ENCODE measurements at regions not wholly inside any gene's neighbourhood (a gene's known extent, or its start where the extent isn't known, plus 50 kb on each side); places are given as distances from the start of the nearest gene placed in this dataset.

DNA sequence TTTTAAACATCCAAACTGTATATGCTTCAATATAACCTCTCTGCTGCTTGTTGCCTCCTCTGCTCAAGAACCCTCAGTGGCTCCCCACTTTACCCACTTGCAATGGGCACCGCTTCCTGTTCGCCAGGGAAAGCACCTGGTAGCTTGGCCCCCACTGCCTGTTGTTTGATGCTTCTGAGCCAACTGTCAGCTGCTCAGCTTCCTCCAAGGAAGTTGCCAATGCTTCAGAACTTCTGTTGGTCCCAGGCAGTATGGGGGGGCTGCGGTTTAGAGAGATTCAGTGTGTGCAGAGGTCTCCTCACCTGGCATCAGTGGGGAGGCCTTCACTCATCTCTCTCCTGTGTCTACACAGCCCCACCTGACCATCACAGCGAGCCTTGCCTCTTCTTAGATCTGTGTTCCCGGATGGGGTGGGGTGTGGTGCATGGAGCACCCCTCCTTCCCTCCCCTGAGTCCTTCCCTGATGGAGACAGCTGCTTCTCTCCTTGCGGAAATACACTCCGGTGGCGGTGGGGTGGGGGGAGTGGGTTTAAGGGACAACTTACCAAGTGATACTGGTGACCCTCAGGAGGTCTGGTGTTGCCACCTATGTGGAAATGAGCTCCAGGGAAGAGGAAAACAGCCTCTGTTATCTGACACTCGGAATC, 308.1 kb downstream of the CDH26 start:
- H3K27me3 ChIP-seq (ENCODE audit: control insufficient read depth, insufficient read depth, low read length), result no peaks in the 10 kb centered on the region
- no peaks in the 10 kb centered on the region for H3K4me1 ChIP-seq (ENCODE audit: control insufficient read depth in 2 of 3, insufficient read depth in 2 of 3, low read depth in 1 of 3, low read length in 3 of 3)
- FAIRE-seq, result no peak
- DNase-seq, result no peak
- H3K36me3 ChIP-seq (ENCODE audit: control insufficient read depth in 2 of 3, insufficient read depth in 3 of 3, low read length in 3 of 3), result no peaks in the 10 kb centered on the region
- no peak overlapping the region for H3K9ac ChIP-seq (ENCODE audit: low read length in 3 of 3)
- intact Hi-C loops (cut with DNase I), result no loop called here
- no peak overlapping the region for H3K27ac ChIP-seq (ENCODE audit: low read depth in 2 of 2, low read length in 2 of 2)
- H3K9me3 ChIP-seq (ENCODE audit: control insufficient read depth in 2 of 3, insufficient read depth in 1 of 3, low read length in 3 of 3), result no peaks in the 10 kb centered on the region
- no peak overlapping the region for H3K4me3 ChIP-seq (ENCODE audit: low read length in 3 of 3)
- TF ChIP-seq, protein P1, sequence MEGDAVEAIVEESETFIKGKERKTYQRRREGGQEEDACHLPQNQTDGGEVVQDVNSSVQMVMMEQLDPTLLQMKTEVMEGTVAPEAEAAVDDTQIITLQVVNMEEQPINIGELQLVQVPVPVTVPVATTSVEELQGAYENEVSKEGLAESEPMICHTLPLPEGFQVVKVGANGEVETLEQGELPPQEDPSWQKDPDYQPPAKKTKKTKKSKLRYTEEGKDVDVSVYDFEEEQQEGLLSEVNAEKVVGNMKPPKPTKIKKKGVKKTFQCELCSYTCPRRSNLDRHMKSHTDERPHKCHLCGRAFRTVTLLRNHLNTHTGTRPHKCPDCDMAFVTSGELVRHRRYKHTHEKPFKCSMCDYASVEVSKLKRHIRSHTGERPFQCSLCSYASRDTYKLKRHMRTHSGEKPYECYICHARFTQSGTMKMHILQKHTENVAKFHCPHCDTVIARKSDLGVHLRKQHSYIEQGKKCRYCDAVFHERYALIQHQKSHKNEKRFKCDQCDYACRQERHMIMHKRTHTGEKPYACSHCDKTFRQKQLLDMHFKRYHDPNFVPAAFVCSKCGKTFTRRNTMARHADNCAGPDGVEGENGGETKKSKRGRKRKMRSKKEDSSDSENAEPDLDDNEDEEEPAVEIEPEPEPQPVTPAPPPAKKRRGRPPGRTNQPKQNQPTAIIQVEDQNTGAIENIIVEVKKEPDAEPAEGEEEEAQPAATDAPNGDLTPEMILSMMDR (IDR thresholded peaks at IDR 0.05; ENCODE audit: borderline replicate concordance, extremely low read depth, insufficient read depth), result no peak

DNA sequence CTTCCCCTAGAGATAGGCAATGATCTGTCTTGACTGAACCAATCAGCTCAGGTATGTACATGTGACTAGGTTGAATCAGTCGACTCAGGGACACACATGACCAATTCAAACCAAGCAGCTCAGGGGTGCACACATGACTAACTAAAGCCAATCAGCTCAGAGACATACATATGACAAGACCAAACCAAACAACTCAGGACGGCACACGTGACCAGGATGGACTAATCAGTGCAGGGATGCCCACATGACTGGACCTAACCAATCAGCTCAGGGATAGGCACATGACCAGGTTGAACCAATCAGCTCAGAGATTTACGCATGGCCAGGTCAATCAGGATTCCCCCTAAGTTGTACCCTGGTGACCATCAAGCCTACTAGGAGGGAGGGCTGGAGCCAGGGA, 310.3 kb downstream of the CDH26 start:
- TF ChIP-seq, protein P1 (IDR thresholded peaks at IDR 0.05; ENCODE audit: borderline replicate concordance, extremely low read depth, insufficient read depth), result no peak
- H3K9me3 ChIP-seq (ENCODE audit: control insufficient read depth in 2 of 3, insufficient read depth in 1 of 3, low read length in 3 of 3), result no peaks in the 10 kb centered on the region
- intact Hi-C loops (cut with DNase I), result no loop called here

GRCh38 chr20:60269573-60270162, 311.4 kb downstream of the CDH26 start:
- DNase-seq (peak in 3 of 5 donors; percentile 53 to 78 (median 75)), FAIRE-seq (no peak)
- intact Hi-C loops (cut with DNase I), result no loop called here
- Histone ChIP-seq H3K27ac (ENCODE audit: low read depth in 2 of 2, low read length in 2 of 2) (no peak overlapping the region), H3K9me3 (ENCODE audit: control insufficient read depth in 2 of 3, insufficient read depth in 1 of 3, low read length in 3 of 3) (no peaks in the 10 kb centered on the region), H3K4me3 (ENCODE audit: low read length in 3 of 3) (no peak overlapping the region), H3K27me3 (ENCODE audit: control insufficient read depth, insufficient read depth, low read length) (no peaks in the 10 kb centered on the region), H3K4me1 (ENCODE audit: control insufficient read depth in 2 of 3, insufficient read depth in 2 of 3, low read depth in 1 of 3, low read length in 3 of 3) (peaks cover 0 to 4% (median 0%) of the 10 kb centered on the region in 3 donors), H3K36me3 (ENCODE audit: control insufficient read depth in 2 of 3, insufficient read depth in 3 of 3, low read length in 3 of 3) (no peaks in the 10 kb centered on the region), H3K9ac (ENCODE audit: low read length in 3 of 3) (no peak overlapping the region)
- TF ChIP-seq, protein P1 (IDR thresholded peaks at IDR 0.05; ENCODE audit: borderline replicate concordance, extremely low read depth, insufficient read depth), result no peak

More for the DNA sequence above, 310.3 kb downstream of the CDH26 start:
- Histone ChIP-seq H3K36me3 (ENCODE audit: control insufficient read depth in 2 of 3, insufficient read depth in 3 of 3, low read length in 3 of 3) (no peaks in the 10 kb centered on the region), H3K4me3 (ENCODE audit: low read length in 3 of 3) (no peak overlapping the region), H3K9ac (ENCODE audit: low read length in 3 of 3) (no peak overlapping the region), H3K27ac (ENCODE audit: low read depth in 2 of 2, low read length in 2 of 2) (no peak overlapping the region), H3K4me1 (ENCODE audit: control insufficient read depth in 2 of 3, insufficient read depth in 2 of 3, low read depth in 1 of 3, low read length in 3 of 3) (peaks cover 0 to 2% (median 0%) of the 10 kb centered on the region in 3 donors), H3K27me3 (ENCODE audit: control insufficient read depth, insufficient read depth, low read length) (no peaks in the 10 kb centered on the region)
- DNase-seq (no peak), FAIRE-seq (no peak)

Data from kidney (tissue), 13 donors.